ENCODE measurements at regions not wholly inside any gene's neighbourhood (a gene's known extent, or its start where the extent isn't known, plus 50 kb on each side); places are given as distances from the start of the nearest gene placed in this dataset.
"Not testable (repeated sequence)": the region's sequence is repeated elsewhere in the genome, so short reads cannot be mapped to it uniquely, and the experiment has no call there.

GRCh38 chr9:85163415-85163814 lies 493.9 kb downstream of the NTRK2 start:
- Histone ChIP-seq H3K9me3 (ENCODE audit: control insufficient read depth, insufficient read depth, low read depth, low read length) (no peaks in the 10 kb centered on the region), H3K4me1 (ENCODE audit: control insufficient read depth, insufficient read depth, low read length) (no peaks in the 10 kb centered on the region), H3K4me3 (ENCODE audit: low read depth, low read length) (no peak overlapping the region), H3K27ac (ENCODE audit: extremely low read depth, low read depth, low read length) (no peak overlapping the region), H3K36me3 (ENCODE audit: control insufficient read depth in 2 of 2, insufficient read depth in 1 of 2, low read length in 2 of 2) (no peaks in the 10 kb centered on the region)
- CTCF ChIA-PET = interaction anchor here (0.6 to 0.7 kb wide), 3 partner anchors 14 to 971 kb away, joined by 3 to 4 read pairs (median 4); no protein-coding TSS in a partner anchor
- TF ChIP-seq ZNF596 (tag by site-specific recombination; IDR thresholded peaks at IDR 0.05) = no peak
- TF ChIP-seq ZNF112 (tag by site-specific recombination; IDR thresholded peaks at IDR 0.05) = peak; percentile 88
- no peak for TF ChIP-seq SP2 (tag by site-specific recombination; IDR thresholded peaks at IDR 0.05)
- no peak for TF ChIP-seq ZNF214 (tag by site-specific recombination; IDR thresholded peaks at IDR 0.05; ENCODE audit: borderline replicate concordance)
- TF ChIP-seq ZNF843 (tag by site-specific recombination; IDR thresholded peaks at IDR 0.05) = no peak
- no peak for TF ChIP-seq WT1 (tag by site-specific recombination; IDR thresholded peaks at IDR 0.05)
- TF ChIP-seq ZNF24 (tag by site-specific recombination; IDR thresholded peaks at IDR 0.05) = no peak
- POLR2A ChIA-PET = no interaction called here

GRCh38 chr9:85162822-85163221 lies 493.3 kb downstream of the NTRK2 start:
- ChIA-PET POLR2A (no interaction called here), CTCF (interaction anchor here (0.6 to 0.7 kb wide), 3 partner anchors 13 to 971 kb away, joined by 3 to 4 read pairs (median 4); no protein-coding TSS in a partner anchor)
- Histone ChIP-seq H3K4me1 (ENCODE audit: control insufficient read depth, insufficient read depth, low read length) (0 out of 2 replicates have a peak, but pooled peaks cover 3% of the 10 kb centered on the region), H3K36me3 (ENCODE audit: control insufficient read depth in 2 of 2, insufficient read depth in 1 of 2, low read length in 2 of 2) (no peaks in the 10 kb centered on the region), H3K27ac (ENCODE audit: extremely low read depth, low read depth, low read length) (no peak overlapping the region), H3K4me3 (ENCODE audit: low read depth, low read length) (no peak overlapping the region), H3K9me3 (ENCODE audit: control insufficient read depth, insufficient read depth, low read depth, low read length) (no peaks in the 10 kb centered on the region)
- TF ChIP-seq ZIC2 (tag by site-specific recombination; IDR thresholded peaks at IDR 0.05) = no peak
- no peak for TF ChIP-seq ZNF112 (tag by site-specific recombination; IDR thresholded peaks at IDR 0.05)
- TF ChIP-seq BCL11A (tag by site-specific recombination; IDR thresholded peaks at IDR 0.05; ENCODE audit: low read depth) = no peak
- no peak for TF ChIP-seq ZNF292 (tag by site-specific recombination; IDR thresholded peaks at IDR 0.05; ENCODE audit: borderline replicate concordance, low read depth)
- no peak for TF ChIP-seq ZBTB44 (tag by site-specific recombination; IDR thresholded peaks at IDR 0.05)
- TF ChIP-seq ZNF560 (tag by site-specific recombination; IDR thresholded peaks at IDR 0.05; ENCODE audit: borderline replicate concordance) = no peak
- no peak for TF ChIP-seq KLF10 (tag by site-specific recombination; IDR thresholded peaks at IDR 0.05)
- TF ChIP-seq ZNF664 (tag by site-specific recombination; IDR thresholded peaks at IDR 0.05) = no peak
- no peak for TF ChIP-seq ZNF366 (tag by site-specific recombination; conservative IDR thresholded peaks at IDR 0.05)
- no peak for TF ChIP-seq HOXD13 (CRISPR knock-in tag; IDR thresholded peaks at IDR 0.05; ENCODE audit: borderline replicate concordance)
- TF ChIP-seq PATZ1 (tag by site-specific recombination; IDR thresholded peaks at IDR 0.05) = no peak
- no peak for TF ChIP-seq ZEB2 (tag by site-specific recombination; IDR thresholded peaks at IDR 0.05)
- no peak for TF ChIP-seq CTCF (tag by site-specific recombination; IDR thresholded peaks at IDR 0.05)
- no peak for TF ChIP-seq ZNF391 (tag by site-specific recombination; IDR thresholded peaks at IDR 0.05; ENCODE audit: borderline replicate concordance, low read depth)
- TF ChIP-seq ZNF169 (tag by site-specific recombination; IDR thresholded peaks at IDR 0.05) = no peak

GRCh38 chr9:85160944-85161343 lies 491.4 kb downstream of the NTRK2 start:
- POLR2A ChIA-PET; H3K4me3 ChIP-seq (ENCODE audit: low read depth, low read length); CTCF ChIA-PET; H3K27ac ChIP-seq (ENCODE audit: extremely low read depth, low read depth, low read length); H3K4me1 ChIP-seq (ENCODE audit: control insufficient read depth, insufficient read depth, low read length); H3K9me3 ChIP-seq (ENCODE audit: control insufficient read depth, insufficient read depth, low read depth, low read length); H3K36me3 ChIP-seq (ENCODE audit: control insufficient read depth in 2 of 2, insufficient read depth in 1 of 2, low read length in 2 of 2): not testable (repeated sequence)
